ENCODE measurements at regions not wholly inside any gene's neighbourhood (a gene's known extent, or its start where the extent isn't known, plus 50 kb on each side); places are given as distances from the start of the nearest gene placed in this dataset.

DNA sequence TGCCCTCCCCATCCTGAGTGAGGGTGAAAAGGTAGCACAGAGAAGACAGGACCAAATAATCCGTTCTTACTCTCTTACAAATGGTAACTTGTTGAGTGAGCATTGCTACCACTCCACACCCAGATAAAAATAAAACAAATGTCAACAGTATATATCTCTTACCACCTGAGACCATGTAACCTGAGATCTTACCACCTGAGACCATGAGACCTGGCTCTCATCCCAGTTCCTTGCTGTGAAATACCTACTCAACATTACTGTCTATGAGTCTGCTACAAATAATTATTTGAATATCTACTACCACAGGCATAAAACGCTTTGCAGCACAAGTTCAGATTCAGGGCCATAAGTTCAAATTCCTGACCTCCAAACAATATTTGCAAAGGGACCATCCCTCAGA is 234.7 kb downstream of the C1D start:
- Histone ChIP-seq H3K4me3 (ENCODE audit: low read length, poor library complexity, severe bottlenecking) (no peak overlapping the region), H3K4me2 (ENCODE audit: low read depth, low read length, poor library complexity, severe bottlenecking) (no peak overlapping the region), H3F3A (ENCODE audit: low read depth) (no peaks in the 10 kb centered on the region), H3K9me3 (ENCODE audit: insufficient read depth, low read depth, low read length) (no peaks in the 10 kb centered on the region), H3K9me2 (replicated peaks; ENCODE audit: low read depth, low read length) (no peaks in the 10 kb centered on the region), H3K27me3 (ENCODE audit: insufficient read depth, low read length, poor library complexity, severe bottlenecking) (no peaks in the 10 kb centered on the region), H3K4me1 (ENCODE audit: insufficient read depth, low read length, poor library complexity, severe bottlenecking) (no peaks in the 10 kb centered on the region), H3K79me2 (ENCODE audit: insufficient read depth, low read length) (no peaks in the 10 kb centered on the region), H3K9ac (ENCODE audit: low read depth, low read length, poor library complexity, severe bottlenecking) (no peak overlapping the region), H4K20me1 (ENCODE audit: insufficient read depth, low read length, poor library complexity, severe bottlenecking) (no peaks in the 10 kb centered on the region), H3K36me3 (ENCODE audit: insufficient read depth, low read length) (no peaks in the 10 kb centered on the region), H2AFZ (ENCODE audit: low read length) (no peak overlapping the region)
- no peak for TF ChIP-seq EZH2phosphoT487 (IDR thresholded peaks at IDR 0.05; ENCODE audit: borderline replicate concordance)
- TF ChIP-seq, protein P1, sequence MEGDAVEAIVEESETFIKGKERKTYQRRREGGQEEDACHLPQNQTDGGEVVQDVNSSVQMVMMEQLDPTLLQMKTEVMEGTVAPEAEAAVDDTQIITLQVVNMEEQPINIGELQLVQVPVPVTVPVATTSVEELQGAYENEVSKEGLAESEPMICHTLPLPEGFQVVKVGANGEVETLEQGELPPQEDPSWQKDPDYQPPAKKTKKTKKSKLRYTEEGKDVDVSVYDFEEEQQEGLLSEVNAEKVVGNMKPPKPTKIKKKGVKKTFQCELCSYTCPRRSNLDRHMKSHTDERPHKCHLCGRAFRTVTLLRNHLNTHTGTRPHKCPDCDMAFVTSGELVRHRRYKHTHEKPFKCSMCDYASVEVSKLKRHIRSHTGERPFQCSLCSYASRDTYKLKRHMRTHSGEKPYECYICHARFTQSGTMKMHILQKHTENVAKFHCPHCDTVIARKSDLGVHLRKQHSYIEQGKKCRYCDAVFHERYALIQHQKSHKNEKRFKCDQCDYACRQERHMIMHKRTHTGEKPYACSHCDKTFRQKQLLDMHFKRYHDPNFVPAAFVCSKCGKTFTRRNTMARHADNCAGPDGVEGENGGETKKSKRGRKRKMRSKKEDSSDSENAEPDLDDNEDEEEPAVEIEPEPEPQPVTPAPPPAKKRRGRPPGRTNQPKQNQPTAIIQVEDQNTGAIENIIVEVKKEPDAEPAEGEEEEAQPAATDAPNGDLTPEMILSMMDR (conservative IDR thresholded peaks at IDR 0.05; ENCODE audit: low read length): no peak

DNA sequence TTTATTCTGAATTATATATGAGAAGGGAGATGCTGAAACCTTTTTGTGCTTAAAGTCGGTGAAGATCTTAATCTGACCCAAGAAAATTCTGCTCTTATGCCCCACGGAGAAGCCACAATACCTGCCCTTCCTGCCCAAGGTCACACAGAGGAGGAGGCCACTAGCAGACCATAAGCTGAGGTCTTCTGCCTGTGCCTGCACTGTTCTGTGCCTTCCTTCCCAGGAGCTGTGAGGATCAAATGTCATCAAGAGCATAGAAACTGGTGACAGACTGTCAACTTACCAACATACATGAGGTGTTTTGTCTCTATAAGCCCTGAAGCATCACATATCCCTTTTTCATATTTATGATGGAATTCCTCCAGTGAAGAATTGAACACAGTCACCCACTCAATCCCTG is 233.3 kb downstream of the C1D start:
- no peak overlapping the region for H3K4me3 ChIP-seq (ENCODE audit: low read length, poor library complexity, severe bottlenecking)
- no peak overlapping the region for H2AFZ ChIP-seq (ENCODE audit: low read length)
- H3K79me2 ChIP-seq (ENCODE audit: insufficient read depth, low read length): no peaks in the 10 kb centered on the region
- no peaks in the 10 kb centered on the region for H3K36me3 ChIP-seq (ENCODE audit: insufficient read depth, low read length)
- H3F3A ChIP-seq (ENCODE audit: low read depth): no peaks in the 10 kb centered on the region
- no peaks in the 10 kb centered on the region for H3K9me2 ChIP-seq (replicated peaks; ENCODE audit: low read depth, low read length)
- no peak overlapping the region for H3K4me2 ChIP-seq (ENCODE audit: low read depth, low read length, poor library complexity, severe bottlenecking)
- no peak overlapping the region for H3K9ac ChIP-seq (ENCODE audit: low read depth, low read length, poor library complexity, severe bottlenecking)
- H3K4me1 ChIP-seq (ENCODE audit: insufficient read depth, low read length, poor library complexity, severe bottlenecking): no peaks in the 10 kb centered on the region
- TF ChIP-seq, protein P1 (conservative IDR thresholded peaks at IDR 0.05; ENCODE audit: low read length): no peak
- no peak for TF ChIP-seq EZH2phosphoT487 (IDR thresholded peaks at IDR 0.05; ENCODE audit: borderline replicate concordance)
- H4K20me1 ChIP-seq (ENCODE audit: insufficient read depth, low read length, poor library complexity, severe bottlenecking): no peaks in the 10 kb centered on the region
- no peaks in the 10 kb centered on the region for H3K27me3 ChIP-seq (ENCODE audit: insufficient read depth, low read length, poor library complexity, severe bottlenecking)
- no peaks in the 10 kb centered on the region for H3K9me3 ChIP-seq (ENCODE audit: insufficient read depth, low read depth, low read length)

DNA sequence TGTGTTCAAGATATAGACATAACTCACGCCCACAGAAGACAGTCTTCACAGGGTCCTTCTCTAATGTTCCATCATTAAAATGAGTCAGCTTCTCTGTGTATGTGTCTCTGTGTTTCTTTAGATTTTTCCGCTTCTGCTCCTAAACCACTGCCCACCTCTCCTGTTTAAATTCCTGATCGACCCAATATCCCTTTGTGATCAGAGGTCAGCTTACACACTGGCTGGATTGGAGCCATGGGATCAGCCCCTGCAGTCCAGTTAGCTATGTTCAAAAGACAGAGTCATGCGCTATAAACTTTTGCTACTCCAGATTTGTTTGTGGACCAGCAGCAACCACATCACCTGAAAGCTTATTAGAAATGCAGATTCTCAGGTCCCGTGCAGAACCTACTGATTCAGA is 229.2 kb downstream of the C1D start:
- Histone ChIP-seq H3K27me3 (ENCODE audit: insufficient read depth, low read length, poor library complexity, severe bottlenecking) (no peaks in the 10 kb centered on the region), H3K9me3 (ENCODE audit: insufficient read depth, low read depth, low read length) (no peaks in the 10 kb centered on the region), H3K4me3 (ENCODE audit: low read length, poor library complexity, severe bottlenecking) (no peak overlapping the region), H3K4me1 (ENCODE audit: insufficient read depth, low read length, poor library complexity, severe bottlenecking) (no peaks in the 10 kb centered on the region), H3K79me2 (ENCODE audit: insufficient read depth, low read length) (no peaks in the 10 kb centered on the region), H4K20me1 (ENCODE audit: insufficient read depth, low read length, poor library complexity, severe bottlenecking) (no peaks in the 10 kb centered on the region), H3K36me3 (ENCODE audit: insufficient read depth, low read length) (no peaks in the 10 kb centered on the region), H3K4me2 (ENCODE audit: low read depth, low read length, poor library complexity, severe bottlenecking) (no peak overlapping the region), H2AFZ (ENCODE audit: low read length) (no peak overlapping the region), H3F3A (ENCODE audit: low read depth) (no peaks in the 10 kb centered on the region), H3K9me2 (replicated peaks; ENCODE audit: low read depth, low read length) (no peaks in the 10 kb centered on the region), H3K9ac (ENCODE audit: low read depth, low read length, poor library complexity, severe bottlenecking) (no peak overlapping the region)
- TF ChIP-seq, protein P1 (conservative IDR thresholded peaks at IDR 0.05; ENCODE audit: low read length): no peak
